ENCODE measurements at regions not wholly inside any gene's neighbourhood (a gene's known extent, or its start where the extent isn't known, plus 50 kb on each side); places are given as distances from the start of the nearest gene placed in this dataset.

GRCh38 chr3:160129459-160130061 lies 95.7 kb upstream of the C3orf80 start:
- intact Hi-C loops (cut with micrococcal nuclease), result loop anchor here in 1 of 2 donors (10.0 kb wide), 1 partner anchor 205 kb away; no protein-coding TSS in a partner anchor
- peaks cover 60% of the 10 kb centered on the region for H3K4me1 Mint-ChIP-seq
- WGBS (ENCODE audit: insufficient coverage), result no CpG with 5 or more reads among the region's 4 CpGs
- Histone ChIP-seq H4K20me1 (ENCODE audit: insufficient read depth, low read length) (no peaks in the 10 kb centered on the region), H3K4me1 (ENCODE audit: control insufficient read depth in 1 of 2, insufficient read depth in 2 of 2, low read length in 2 of 2) (peaks cover 49 to 56% of the 10 kb centered on the region in 2 donors), H3K79me2 (ENCODE audit: insufficient read depth, low read length) (no peaks in the 10 kb centered on the region), H3K9me3 (replicated peaks in 1 of 2; ENCODE audit: control insufficient read depth in 1 of 2, insufficient read depth in 1 of 2, low read length in 2 of 2) (no peaks in the 10 kb centered on the region), H3K27me3 (ENCODE audit: control insufficient read depth in 2 of 2, insufficient read depth in 2 of 2, low read length in 2 of 2) (peaks cover 10 to 13% of the 10 kb centered on the region in 2 donors), H2AFZ (ENCODE audit: insufficient read depth, low read depth, low read length, poor library complexity, severe bottlenecking) (no peak overlapping the region), H3K27ac (ENCODE audit: low read depth in 1 of 2, low read length in 2 of 2) (peak overlapping the region in 1 of 2 donors; percentile 75), H3K9ac (ENCODE audit: insufficient read depth, low read length, poor library complexity, severe bottlenecking) (peak overlapping the region; percentile 7), H3K4me2 (replicated peaks; ENCODE audit: extremely low read depth, low read length, poor library complexity, severe bottlenecking) (peak overlapping the region; percentile 71), H3K36me3 (replicated peaks in 1 of 2; ENCODE audit: control insufficient read depth in 1 of 2, insufficient read depth in 2 of 2, low read length in 2 of 2) (no peaks in the 10 kb centered on the region), H3K4me3 (replicated peaks in 1 of 3; ENCODE audit: low read depth in 2 of 3, low read length in 3 of 3) (peak overlapping the region in 1 of 3 experiments; percentile 44)
- peak; percentile 85 to 97 (median 91) for DNase-seq
- peaks cover 18 to 28% (median 21%) of the 10 kb centered on the region in 3 donors for H3K27me3 Mint-ChIP-seq (ENCODE audit: low read depth in 3 of 3)
- H3K9me3 Mint-ChIP-seq, result no peaks in the 10 kb centered on the region
- H3K27ac Mint-ChIP-seq, result peak overlapping the region; percentile 75 to 94 (median 88)
- no peak for TF ChIP-seq CTCF (IDR thresholded peaks at IDR 0.05)
- H3K4me3 Mint-ChIP-seq, result peak overlapping the region; percentile 13 to 82
- peaks cover 0 to 6% of the 10 kb centered on the region in 2 donors for H3K36me3 Mint-ChIP-seq

DNA sequence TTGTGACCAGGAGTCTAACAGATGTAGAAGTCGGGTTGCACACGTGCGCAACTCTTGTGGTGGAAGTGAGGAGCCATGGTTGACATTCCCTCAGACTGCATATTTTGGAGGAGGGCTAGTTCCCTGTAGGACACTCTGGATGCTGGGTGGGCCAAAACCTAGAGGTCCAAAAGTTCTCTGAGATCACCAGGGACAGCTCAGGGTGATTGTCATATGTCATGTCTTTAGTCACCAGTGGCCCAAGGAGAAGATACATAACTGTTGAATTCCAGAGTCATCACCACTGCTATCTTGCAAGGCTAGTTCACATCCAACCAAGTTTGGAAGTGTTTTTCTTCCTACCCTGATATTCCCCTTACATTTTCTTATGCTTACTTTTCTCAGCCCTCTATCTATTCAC lies 95.2 kb upstream of the C3orf80 start:
- H3K4me2 ChIP-seq (replicated peaks; ENCODE audit: extremely low read depth, low read length, poor library complexity, severe bottlenecking), result peak overlapping the region; percentile 71
- H3K27ac ChIP-seq (ENCODE audit: low read depth in 1 of 2, low read length in 2 of 2), result peak overlapping the region in 1 of 2 donors; percentile 75
- H3K4me1 ChIP-seq (ENCODE audit: control insufficient read depth in 1 of 2, insufficient read depth in 2 of 2, low read length in 2 of 2), result peaks cover 52 to 56% of the 10 kb centered on the region in 2 donors
- peak overlapping the region; percentile 7 for H3K9ac ChIP-seq (ENCODE audit: insufficient read depth, low read length, poor library complexity, severe bottlenecking)
- H3K9me3 ChIP-seq (replicated peaks in 1 of 2; ENCODE audit: control insufficient read depth in 1 of 2, insufficient read depth in 1 of 2, low read length in 2 of 2), result no peaks in the 10 kb centered on the region
- Mint-ChIP-seq H3K9me3 (peaks cover 0 to 2% (median 0%) of the 10 kb centered on the region in 7 donors), H3K27ac (peak overlapping the region; percentile 75 to 94 (median 88)), H3K4me1 (peaks cover 62% of the 10 kb centered on the region), H3K36me3 (peaks cover 0 to 6% of the 10 kb centered on the region in 2 donors), H3K4me3 (peak overlapping the region; percentile 13 to 53), H3K27me3 (ENCODE audit: low read depth in 3 of 3) (peaks cover 18 to 28% (median 21%) of the 10 kb centered on the region in 3 donors)
- no peaks in the 10 kb centered on the region for H4K20me1 ChIP-seq (ENCODE audit: insufficient read depth, low read length)
- H3K36me3 ChIP-seq (replicated peaks in 1 of 2; ENCODE audit: control insufficient read depth in 1 of 2, insufficient read depth in 2 of 2, low read length in 2 of 2), result no peaks in the 10 kb centered on the region
- TF ChIP-seq CTCF (IDR thresholded peaks at IDR 0.05), result no peak
- H2AFZ ChIP-seq (ENCODE audit: insufficient read depth, low read depth, low read length, poor library complexity, severe bottlenecking), result no peak overlapping the region
- peak overlapping the region in 1 of 3 experiments; percentile 12 for H3K4me3 ChIP-seq (replicated peaks in 1 of 3; ENCODE audit: low read depth in 2 of 3, low read length in 3 of 3)
- no peaks in the 10 kb centered on the region for H3K79me2 ChIP-seq (ENCODE audit: insufficient read depth, low read length)
- WGBS (ENCODE audit: insufficient coverage), result 77% methylated on average over 3 of the region's 3 CpGs
- intact Hi-C loops (cut with micrococcal nuclease), result no loop called here
- peak; percentile 37 to 66 (median 63) for DNase-seq
- H3K27me3 ChIP-seq (ENCODE audit: control insufficient read depth in 2 of 2, insufficient read depth in 2 of 2, low read length in 2 of 2), result peaks cover 10 to 13% of the 10 kb centered on the region in 2 donors
